ENCODE measurements at regions not wholly inside any gene's neighbourhood (a gene's known extent, or its start where the extent isn't known, plus 50 kb on each side); places are given as distances from the start of the nearest gene placed in this dataset.
A peak's percentile ranks its signal among the peaks of the same experiment; 100 is the strongest.
"Not testable (repeated sequence)": the region's sequence is repeated elsewhere in the genome, so short reads cannot be mapped to it uniquely, and the experiment has no call there.

GRCh38 chr5:15106530-15107283 is 235.1 kb upstream of the ANKH start:
- DNase-seq (ENCODE audit: insufficient read length, low spot score) (no peak), FAIRE-seq (no peak)

- FAIRE-seq (peak; percentile 85), DNase-seq (ENCODE audit: insufficient read length, low spot score) (peak; percentile 45)
Measured at GRCh38 chr5:15105799-15106393, 234.3 kb upstream of the ANKH start.

- FAIRE-seq (no peak), DNase-seq (ENCODE audit: insufficient read length, low spot score) (no peak)
Measured at GRCh38 chr5:15103864-15104263, 232.3 kb upstream of the ANKH start.

- FAIRE-seq (no peak), DNase-seq (ENCODE audit: insufficient read length, low spot score) (no peak)
Measured at GRCh38 chr5:15103130-15103529, 231.6 kb upstream of the ANKH start.

- FAIRE-seq (no peak), DNase-seq (ENCODE audit: insufficient read length, low spot score) (no peak)
Measured at GRCh38 chr5:15097552-15097951, 226.0 kb upstream of the ANKH start.

GRCh38 chr5:15096686-15097085 is 225.1 kb upstream of the ANKH start:
- not testable (repeated sequence) for FAIRE-seq; DNase-seq (ENCODE audit: insufficient read length, low spot score)

GRCh38 chr5:15092801-15093200 is 221.2 kb upstream of the ANKH start:
- FAIRE-seq (no peak), DNase-seq (ENCODE audit: insufficient read length, low spot score) (no peak)

- FAIRE-seq (no peak), DNase-seq (ENCODE audit: insufficient read length, low spot score) (no peak)
Measured at GRCh38 chr5:15085671-15086070, 214.1 kb upstream of the ANKH start.

- FAIRE-seq (no peak), DNase-seq (ENCODE audit: insufficient read length, low spot score) (no peak)
Measured at GRCh38 chr5:15082096-15082495, 210.5 kb upstream of the ANKH start.

GRCh38 chr5:15080219-15080618 is 208.6 kb upstream of the ANKH start:
- FAIRE-seq (no peak), DNase-seq (ENCODE audit: insufficient read length, low spot score) (no peak)

GRCh38 chr5:15079566-15079965 is 208.0 kb upstream of the ANKH start:
- DNase-seq (ENCODE audit: insufficient read length, low spot score) = no peak
- FAIRE-seq = no peak

GRCh38 chr5:15074651-15075050 is 203.1 kb upstream of the ANKH start:
- FAIRE-seq = no peak

GRCh38 chr5:15073453-15073852 is 201.9 kb upstream of the ANKH start:
- FAIRE-seq = no peak

More at GRCh38 chr5:15074651-15075050, 203.1 kb upstream of the ANKH start:
- DNase-seq (ENCODE audit: insufficient read length, low spot score) = no peak

GRCh38 chr5:15070907-15071306 is 199.3 kb upstream of the ANKH start:
- no peak for FAIRE-seq
- DNase-seq (ENCODE audit: insufficient read length, low spot score) = no peak

More at GRCh38 chr5:15073453-15073852, 201.9 kb upstream of the ANKH start:
- no peak for DNase-seq (ENCODE audit: insufficient read length, low spot score)

GRCh38 chr5:15069407-15069905 is 197.9 kb upstream of the ANKH start:
- FAIRE-seq (no peak), DNase-seq (ENCODE audit: insufficient read length, low spot score) (no peak)

- FAIRE-seq (no peak), DNase-seq (ENCODE audit: insufficient read length, low spot score) (no peak)
Measured at GRCh38 chr5:15065091-15065490, 193.5 kb upstream of the ANKH start.

GRCh38 chr5:15064396-15064795 is 192.8 kb upstream of the ANKH start:
- FAIRE-seq (no peak), DNase-seq (ENCODE audit: insufficient read length, low spot score) (no peak)

- FAIRE-seq (no peak), DNase-seq (ENCODE audit: insufficient read length, low spot score) (no peak)
Measured at GRCh38 chr5:15056988-15057592, 185.5 kb upstream of the ANKH start.

- FAIRE-seq = no peak
- no peak for DNase-seq (ENCODE audit: insufficient read length, low spot score)
Measured at GRCh38 chr5:15044521-15044920, 172.9 kb upstream of the ANKH start.

- no peak for FAIRE-seq
- DNase-seq (ENCODE audit: insufficient read length, low spot score) = no peak
Measured at GRCh38 chr5:15037247-15037908, 165.8 kb upstream of the ANKH start.

- no peak for FAIRE-seq
- DNase-seq (ENCODE audit: insufficient read length, low spot score) = no peak
Measured at GRCh38 chr5:15034379-15034778, 162.8 kb upstream of the ANKH start.
